ENCODE measurements at regions not wholly inside any gene's neighbourhood (a gene's known extent, or its start where the extent isn't known, plus 50 kb on each side); places are given as distances from the start of the nearest gene placed in this dataset.

DNA sequence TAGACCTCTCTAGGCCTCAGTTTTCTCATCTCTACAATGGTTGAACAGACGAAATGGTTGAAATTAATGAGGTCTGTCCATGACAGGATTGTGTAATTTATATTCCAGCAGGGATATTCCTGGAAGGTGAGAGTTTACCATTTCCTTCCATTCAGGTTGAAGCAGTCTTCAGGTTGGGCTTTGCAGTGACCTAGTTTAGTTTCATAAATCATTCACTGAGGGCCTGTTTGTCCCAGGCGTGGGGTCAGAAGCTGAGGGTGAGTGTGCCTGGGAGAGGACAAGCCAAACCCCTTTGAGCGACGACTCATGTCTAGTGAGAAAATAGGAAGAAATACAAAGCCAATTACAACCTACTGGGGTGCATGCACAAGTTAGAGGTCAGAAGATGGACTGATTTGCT, 57.2 kb upstream of the CACNA2D3 start:
- intact Hi-C loops (cut with micrococcal nuclease): no loop called here
- TF ChIP-seq, protein P1, sequence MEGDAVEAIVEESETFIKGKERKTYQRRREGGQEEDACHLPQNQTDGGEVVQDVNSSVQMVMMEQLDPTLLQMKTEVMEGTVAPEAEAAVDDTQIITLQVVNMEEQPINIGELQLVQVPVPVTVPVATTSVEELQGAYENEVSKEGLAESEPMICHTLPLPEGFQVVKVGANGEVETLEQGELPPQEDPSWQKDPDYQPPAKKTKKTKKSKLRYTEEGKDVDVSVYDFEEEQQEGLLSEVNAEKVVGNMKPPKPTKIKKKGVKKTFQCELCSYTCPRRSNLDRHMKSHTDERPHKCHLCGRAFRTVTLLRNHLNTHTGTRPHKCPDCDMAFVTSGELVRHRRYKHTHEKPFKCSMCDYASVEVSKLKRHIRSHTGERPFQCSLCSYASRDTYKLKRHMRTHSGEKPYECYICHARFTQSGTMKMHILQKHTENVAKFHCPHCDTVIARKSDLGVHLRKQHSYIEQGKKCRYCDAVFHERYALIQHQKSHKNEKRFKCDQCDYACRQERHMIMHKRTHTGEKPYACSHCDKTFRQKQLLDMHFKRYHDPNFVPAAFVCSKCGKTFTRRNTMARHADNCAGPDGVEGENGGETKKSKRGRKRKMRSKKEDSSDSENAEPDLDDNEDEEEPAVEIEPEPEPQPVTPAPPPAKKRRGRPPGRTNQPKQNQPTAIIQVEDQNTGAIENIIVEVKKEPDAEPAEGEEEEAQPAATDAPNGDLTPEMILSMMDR (IDR thresholded peaks at IDR 0.05; ENCODE audit: borderline replicate concordance): no peak

DNA sequence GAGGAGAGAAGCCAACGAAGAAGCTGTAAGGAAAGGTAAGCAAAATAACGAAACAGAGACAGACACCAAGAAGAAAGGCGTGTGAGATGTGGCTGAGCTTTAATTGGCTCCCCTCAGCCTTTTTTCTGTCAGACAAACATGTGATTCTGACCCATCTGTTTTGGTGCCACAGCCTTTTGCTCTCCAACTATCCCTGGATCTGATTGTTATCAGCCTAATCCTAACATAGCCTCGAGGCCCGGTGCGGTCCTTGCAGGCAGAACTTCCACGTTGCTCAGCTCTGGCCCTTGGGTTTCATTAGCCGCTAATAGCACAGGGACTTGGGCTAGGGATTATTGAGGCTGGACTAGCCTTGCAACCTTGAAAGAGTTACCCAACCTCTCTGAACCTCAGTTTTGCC, 57.9 kb upstream of the CACNA2D3 start:
- no peak for DNase-seq
- Histone ChIP-seq H3K9me3 (replicated peaks) (peaks cover 1% of the 10 kb centered on the region), H3K36me3 (no peaks in the 10 kb centered on the region), H3K4me1 (no peaks in the 10 kb centered on the region), H3K4me3 (no peak overlapping the region), H3K27ac (replicated peaks) (no peak overlapping the region), H3K27me3 (ENCODE audit: low read depth) (peaks cover 13% of the 10 kb centered on the region)
- intact Hi-C loops (cut with micrococcal nuclease): no loop called here
- TF ChIP-seq, protein P1 (IDR thresholded peaks at IDR 0.05; ENCODE audit: borderline replicate concordance): no peak

More for the DNA sequence above, 57.2 kb upstream of the CACNA2D3 start:
- no peak overlapping the region for H3K27ac ChIP-seq (replicated peaks)
- H3K36me3 ChIP-seq: no peaks in the 10 kb centered on the region
- H3K9me3 ChIP-seq (replicated peaks): peaks cover 8% of the 10 kb centered on the region
- peaks cover 18% of the 10 kb centered on the region for H3K27me3 ChIP-seq (ENCODE audit: low read depth)
- no peak for DNase-seq
- no peak overlapping the region for H3K4me3 ChIP-seq
- H3K4me1 ChIP-seq: no peaks in the 10 kb centered on the region

- H3K27me3 ChIP-seq (ENCODE audit: low read depth): peaks cover 12% of the 10 kb centered on the region
- intact Hi-C loops (cut with micrococcal nuclease): no loop called here
- H3K9me3 ChIP-seq (replicated peaks): no peaks in the 10 kb centered on the region
- H3K4me3 ChIP-seq: no peak overlapping the region
- no peaks in the 10 kb centered on the region for H3K4me1 ChIP-seq
- no peak overlapping the region for H3K27ac ChIP-seq (replicated peaks)
- DNase-seq: no peak
- no peaks in the 10 kb centered on the region for H3K36me3 ChIP-seq
- TF ChIP-seq, protein P1 (IDR thresholded peaks at IDR 0.05; ENCODE audit: borderline replicate concordance): no peak
Measured at GRCh38 chr3:54062546-54062945, 59.8 kb upstream of the CACNA2D3 start.

- TF ChIP-seq, protein P1 (IDR thresholded peaks at IDR 0.05; ENCODE audit: borderline replicate concordance): no peak
- H3K4me1 ChIP-seq: no peaks in the 10 kb centered on the region
- no peaks in the 10 kb centered on the region for H3K27me3 ChIP-seq (ENCODE audit: low read depth)
- H3K36me3 ChIP-seq: no peaks in the 10 kb centered on the region
- H3K27ac ChIP-seq (replicated peaks): no peak overlapping the region
- DNase-seq: no peak
- no peaks in the 10 kb centered on the region for H3K9me3 ChIP-seq (replicated peaks)
- no peak overlapping the region for H3K4me3 ChIP-seq
- intact Hi-C loops (cut with micrococcal nuclease): no loop called here
Measured at GRCh38 chr3:54056521-54056920, 65.8 kb upstream of the CACNA2D3 start.

DNA sequence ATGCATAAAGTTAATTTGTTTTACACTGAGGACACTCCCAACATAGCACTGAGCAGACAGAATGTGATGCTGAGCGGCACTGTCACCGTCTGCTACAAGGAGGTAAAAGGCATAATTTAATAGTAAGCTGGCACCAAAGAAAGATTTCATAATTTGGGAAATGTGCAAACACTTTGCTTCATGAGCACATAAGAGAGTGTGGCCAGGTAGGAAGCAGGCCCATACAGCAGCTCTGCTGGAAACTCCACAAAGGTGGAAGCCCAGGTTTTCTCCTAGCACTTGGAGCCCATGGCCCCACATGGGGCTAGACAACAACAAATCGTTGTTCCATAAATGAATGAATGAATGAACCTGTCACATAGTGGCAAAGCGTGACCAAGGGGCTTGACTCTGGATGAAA, 68.5 kb upstream of the CACNA2D3 start:
- H3K27me3 ChIP-seq (ENCODE audit: low read depth): no peaks in the 10 kb centered on the region
- TF ChIP-seq, protein P1 (IDR thresholded peaks at IDR 0.05; ENCODE audit: borderline replicate concordance): no peak
- H3K4me3 ChIP-seq: no peak overlapping the region
- H3K4me1 ChIP-seq: no peaks in the 10 kb centered on the region
- H3K9me3 ChIP-seq (replicated peaks): no peaks in the 10 kb centered on the region
- no peak overlapping the region for H3K27ac ChIP-seq (replicated peaks)
- no peak for DNase-seq
- intact Hi-C loops (cut with micrococcal nuclease): no loop called here
- no peaks in the 10 kb centered on the region for H3K36me3 ChIP-seq

DNA sequence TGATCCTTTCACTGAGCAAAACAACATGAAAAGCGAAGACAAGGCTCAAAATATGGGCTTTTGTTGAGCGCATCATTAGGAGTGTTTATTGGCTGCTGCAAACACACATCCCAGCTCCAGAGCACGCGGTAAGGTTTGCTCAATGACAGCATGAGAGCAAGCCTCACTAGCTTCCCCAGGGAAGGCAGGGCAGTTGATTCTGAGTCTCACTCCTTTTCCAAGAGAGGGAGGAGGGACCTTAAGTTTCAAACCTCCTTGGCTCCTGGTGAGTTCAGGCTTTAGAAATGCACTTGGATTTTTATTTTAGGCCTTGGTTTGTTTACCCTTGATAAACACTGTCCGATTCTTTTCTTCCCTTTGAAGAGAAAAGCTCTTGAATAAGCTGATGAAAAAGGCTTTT, 69.1 kb upstream of the CACNA2D3 start:
- TF ChIP-seq, protein P1 (IDR thresholded peaks at IDR 0.05; ENCODE audit: borderline replicate concordance): no peak
- DNase-seq: no peak
- no peaks in the 10 kb centered on the region for H3K9me3 ChIP-seq (replicated peaks)
- intact Hi-C loops (cut with micrococcal nuclease): no loop called here
- H3K36me3 ChIP-seq: no peaks in the 10 kb centered on the region
- H3K27ac ChIP-seq (replicated peaks): no peak overlapping the region
- H3K4me3 ChIP-seq: no peak overlapping the region
- H3K27me3 ChIP-seq (ENCODE audit: low read depth): no peaks in the 10 kb centered on the region
- H3K4me1 ChIP-seq: no peaks in the 10 kb centered on the region

Measured in left ventricle myocardium inferior (tissue), 1 donor.